HPDE6-E6E7 (cell line): ENCODE measurements at regions not wholly inside any gene's neighbourhood (a gene's known extent, or its start where the extent isn't known, plus 50 kb on each side); places are given as distances from the start of the nearest gene placed in this dataset.
A peak's percentile ranks its signal among the peaks of the same experiment; 100 is the strongest.
"Not testable (repeated sequence)": the region's sequence is repeated elsewhere in the genome, so short reads cannot be mapped to it uniquely, and the experiment has no call there.

ENCODE experiments used
- DNase-seq: peaks from one replicate; pipeline ENCODE4 v3.0.0; 2011; ENCODE audit warnings: missing footprints; ENCODE audit errors: extremely low spot score

GRCh38 chr2:35163948-35164347 lies 1191.6 kb upstream of the CRIM1 start:
- no peak for DNase-seq

GRCh38 chr2:35160871-35161270 lies 1194.7 kb upstream of the CRIM1 start:
- no peak for DNase-seq

GRCh38 chr2:35125871-35126270 lies 1229.7 kb upstream of the CRIM1 start:
- no peak for DNase-seq

GRCh38 chr2:35125278-35125677 lies 1230.3 kb upstream of the CRIM1 start:
- DNase-seq, result no peak

GRCh38 chr2:35116151-35116550 lies 1239.4 kb upstream of the CRIM1 start:
- DNase-seq, result no peak

- DNase-seq, result peak; percentile 7
Measured at GRCh38 chr2:35114765-35115164, 1240.8 kb upstream of the CRIM1 start.

- not testable (repeated sequence) for DNase-seq
Measured at GRCh38 chr2:35112367-35112766, 1243.2 kb upstream of the CRIM1 start.

- DNase-seq, result no peak
Measured at GRCh38 chr2:35104309-35104708, 1251.3 kb upstream of the CRIM1 start.

- no peak for DNase-seq
Measured at GRCh38 chr2:35099342-35099741, 1256.2 kb upstream of the CRIM1 start.

- DNase-seq, result no peak
Measured at GRCh38 chr2:35082072-35082471, 1273.5 kb upstream of the CRIM1 start.

- DNase-seq, result no peak
Measured at GRCh38 chr2:35081622-35082015, 1274.0 kb upstream of the CRIM1 start.

- no peak for DNase-seq
Measured at GRCh38 chr2:35081001-35081621, 1274.5 kb upstream of the CRIM1 start.

GRCh38 chr2:35080231-35080910 lies 1275.2 kb upstream of the CRIM1 start:
- DNase-seq, result no peak

- no peak for DNase-seq
Measured at GRCh38 chr2:35067420-35067819, 1288.2 kb upstream of the CRIM1 start.

- DNase-seq, result no peak
Measured at GRCh38 chr2:35063836-35064235, 1291.7 kb upstream of the CRIM1 start.

GRCh38 chr2:35035883-35036282 lies 1319.7 kb upstream of the CRIM1 start:
- DNase-seq, result peak; percentile 7

GRCh38 chr2:35033748-35034147 lies 1321.8 kb upstream of the CRIM1 start:
- no peak for DNase-seq

GRCh38 chr2:35023545-35023944 lies 1332.0 kb upstream of the CRIM1 start:
- DNase-seq, result no peak

GRCh38 chr2:35000453-35000852 lies 1355.1 kb upstream of the CRIM1 start:
- no peak for DNase-seq

- DNase-seq, result no peak
Measured at GRCh38 chr2:34998741-34999140, 1356.8 kb upstream of the CRIM1 start.

GRCh38 chr2:34997779-34998178 lies 1357.8 kb upstream of the CRIM1 start:
- DNase-seq, result no peak

- DNase-seq, result no peak
Measured at GRCh38 chr2:34995196-34995595, 1360.4 kb upstream of the CRIM1 start.

GRCh38 chr2:34991508-34992274 lies 1363.9 kb upstream of the CRIM1 start:
- no peak for DNase-seq
